SK-N-SH (cell line): ENCODE measurements at regions not wholly inside any gene's neighbourhood (a gene's known extent, or its start where the extent isn't known, plus 50 kb on each side); places are given as distances from the start of the nearest gene placed in this dataset.

Source experiments
- CTCF ChIA-PET: fragments of 300-600, 350-600 bp; formaldehyde crosslinking; extraction: SDS; loops from one replicate; lab custom pipeline; 2021; lab: Yijun Ruan, JAX
- POLR2A ChIA-PET: fragments of 350-600 bp; sonication (Branson Sonifier 250); formaldehyde crosslinking; extraction: SDS; loops from one replicate; lab custom pipeline; 2020; ENCODE audit warnings: antibody characterized with exemption, inconsistent platforms; lab: Yijun Ruan, JAX
- DNase-seq: peaks from one replicate; pipeline ENCODE4 v3.0.0; 2012
- H2AFZ ChIP-seq: fragments of 200-600 bp; sonication (generic); 2 replicates; pipeline ENCODE4 v1.8.1; 2016; ENCODE audit warnings: antibody characterized with exemption, mild to moderate bottlenecking, low read depth
- H3F3A ChIP-seq: fragments of 200-600 bp; sonication (generic); replicated peaks from 2 replicates; pipeline ENCODE3; 2016; ENCODE audit warnings: antibody characterized with exemption, mild to moderate bottlenecking; ENCODE audit not compliant: insufficient read depth
- H3K27ac ChIP-seq, 2 experiments: fragments of 200-500 bp in 1 of 2; fragments of 200-600 bp in 1 of 2; sonication (Bioruptor generic) in 1 of 2; sonication (generic), shearing (Covaris generic) in 1 of 2; 2 replicates each; pipeline versions ENCODE4 v1.5.1 to v1.6.1; 2014 to 2016; ENCODE audit warnings: low read depth in 2 of 2, inconsistent platforms in 1 of 2, low read length in 1 of 2, mild to moderate bottlenecking in 1 of 2, mixed read lengths in 1 of 2
- H3K27me3 ChIP-seq: fragments of 200-600 bp; sonication (generic), shearing (Covaris generic); 2 replicates; pipeline ENCODE4 v1.6.1; 2016; ENCODE audit warnings: mixed run types; ENCODE audit not compliant: insufficient read depth
- H3K36me3 ChIP-seq, 2 experiments: fragments of 200-500 bp in 1 of 2; fragments of 200-600 bp in 1 of 2; sonication (Bioruptor generic) in 1 of 2; sonication (generic) in 1 of 2; replicated peaks in 1 of 2; 2 replicates each; pipeline versions ENCODE3 to v1.5.1; 2014 to 2016; ENCODE audit warnings: low read length in 1 of 2, mild to moderate bottlenecking in 1 of 2; ENCODE audit not compliant: insufficient read depth in 2 of 2, control insufficient read depth in 1 of 2
- H3K4me1 ChIP-seq, 2 experiments: fragments of 200-500 bp in 1 of 2; fragments of 200-600 bp in 1 of 2; sonication (Bioruptor generic) in 1 of 2; sonication (generic), shearing (Covaris generic) in 1 of 2; 2 replicates each; pipeline versions ENCODE4 v1.5.1 to v1.6.1; 2014 to 2016; ENCODE audit warnings: low read depth in 1 of 2, low read length in 1 of 2, mixed run types in 1 of 2; ENCODE audit not compliant: insufficient read depth in 2 of 2, control insufficient read depth in 1 of 2
- H3K4me2 ChIP-seq: fragments of 200-600 bp; sonication (generic), shearing (Covaris generic); 2 replicates; pipeline ENCODE4 v1.6.1; 2017; ENCODE audit warnings: mixed run types
- H3K4me3 ChIP-seq, 2 experiments: fragments of 200-500 bp in 1 of 2; fragments of 200-600 bp in 1 of 2; sonication (Bioruptor generic) in 1 of 2; sonication (generic), shearing (Covaris generic) in 1 of 2; 2 replicates each; pipeline versions ENCODE4 v1.5.1 to v1.8.1; 2014 to 2016; ENCODE audit warnings: low read depth in 2 of 2, inconsistent platforms in 1 of 2, low read length in 1 of 2, mild to moderate bottlenecking in 1 of 2, mixed read lengths in 1 of 2, moderate library complexity in 1 of 2
- H3K79me2 ChIP-seq: fragments of 200-600 bp; sonication (generic); 2 replicates; pipeline ENCODE4 v1.8.1; 2017; ENCODE audit warnings: mild to moderate bottlenecking; ENCODE audit not compliant: insufficient read depth
- H3K9ac ChIP-seq: fragments of 200-600 bp; sonication (generic); 2 replicates; pipeline ENCODE4 v1.6.1; 2017; ENCODE audit warnings: mixed run types
- H3K9me2 ChIP-seq: fragments of 200-600 bp; sonication (generic); 2 replicates; pipeline ENCODE4 v1.6.1; 2017; ENCODE audit warnings: mixed run types
- H3K9me3 ChIP-seq: fragments of 200-600 bp; sonication (generic); 2 replicates; pipeline ENCODE4 v1.6.1; 2017; ENCODE audit warnings: mixed run types, mild to moderate bottlenecking, moderate library complexity
- H4K20me1 ChIP-seq: fragments of 200-600 bp; sonication (generic); 2 replicates; pipeline ENCODE4 v1.6.1; 2017; ENCODE audit warnings: mild to moderate bottlenecking, mixed run types; ENCODE audit not compliant: insufficient read depth
- EP300 ChIP-seq, 2 experiments: IDR thresholded peaks; 2 replicates each; pipeline versions ENCODE4 v1.4.0 to v1.6.1; 2012; ENCODE audit warnings: borderline replicate concordance in 1 of 2, low read depth in 1 of 2, low read length in 1 of 2
- FOSL2 ChIP-seq: IDR thresholded peaks from 2 replicates; pipeline ENCODE4 v1.4.0; 2012; ENCODE audit warnings: low read depth, mild to moderate bottlenecking, moderate library complexity, borderline replicate concordance
- GATA2 ChIP-seq: sonication (generic); formaldehyde crosslinking; IDR thresholded peaks from 2 replicates; pipeline ENCODE4 v1.5.0; 2020; ENCODE audit warnings: mild to moderate bottlenecking, missing genetic modification reagents
- JUND ChIP-seq: IDR thresholded peaks from 2 replicates; pipeline ENCODE4 v1.4.0; 2012
- MAX ChIP-seq: IDR thresholded peaks from 2 replicates; pipeline ENCODE4 v1.4.0; 2012; ENCODE audit warnings: low read depth
- POLR2AphosphoS5 ChIP-seq: IDR thresholded peaks from 2 replicates; pipeline ENCODE4 v1.6.1; 2012; ENCODE audit warnings: low read depth, low read length
- REST ChIP-seq: IDR thresholded peaks from 2 replicates; pipeline ENCODE4 v1.6.1; 2012; ENCODE audit warnings: mild to moderate bottlenecking, low read depth, low read length, moderate library complexity
- RXRA ChIP-seq: IDR thresholded peaks from 2 replicates; pipeline ENCODE4 v1.4.0; 2012; ENCODE audit warnings: low read depth, mild to moderate bottlenecking, borderline replicate concordance
- TAF1 ChIP-seq: IDR thresholded peaks from 2 replicates; pipeline ENCODE4 v1.6.1; 2012; ENCODE audit warnings: low read depth, mild to moderate bottlenecking, low read length, moderate library complexity, borderline replicate concordance
- ZBTB33 ChIP-seq: IDR thresholded peaks from 2 replicates; pipeline ENCODE4 v1.4.0; 2012; ENCODE audit warnings: low read depth, borderline replicate concordance
- WGBS: methylation state at CpG from one replicate; pipeline ENCODE4 v1.1.6; 2017; ENCODE audit warnings: low lambda C conversion rate; 5-methylcytosine and 5-hydroxymethylcytosine counted together

- Histone ChIP-seq H3K4me1 (no peaks in the 10 kb centered on the region), H3K27me3 (no peaks in the 10 kb centered on the region), H4K20me1 (no peaks in the 10 kb centered on the region), H2AFZ (no peak overlapping the region), H3F3A (no peaks in the 10 kb centered on the region), H3K9ac (no peak overlapping the region), H3K4me2 (no peak overlapping the region), H3K4me3 (no peak overlapping the region), H3K79me2 (no peaks in the 10 kb centered on the region), H3K9me3 (no peaks in the 10 kb centered on the region), H3K9me2 (no peaks in the 10 kb centered on the region), H3K36me3 (no peaks in the 10 kb centered on the region), H3K27ac (no peak overlapping the region)
- DNase-seq: no peak
- no peak for TF ChIP-seq FOSL2
- no peak for TF ChIP-seq ZBTB33
- no peak for TF ChIP-seq EP300 (IDR thresholded peaks at IDR 0.05; ENCODE audit: borderline replicate concordance in 1 of 2, low read depth in 1 of 2, low read length in 1 of 2)
- TF ChIP-seq GATA2: no peak
- TF ChIP-seq JUND: no peak
- TF ChIP-seq REST: no peak
- no peak for TF ChIP-seq POLR2AphosphoS5
- WGBS: 30% methylated on average over 4 of the region's 4 CpGs
- CTCF ChIA-PET: no interaction called here
- POLR2A ChIA-PET: no interaction called here
Measured at GRCh38 chr4:142913461-142914030, 67.4 kb upstream of the INPP4B start.

GRCh38 chr4:142917678-142918077 is 71.6 kb upstream of the INPP4B start:
- TF ChIP-seq MAX (no peak), RXRA (no peak), TAF1 (no peak)
- no peaks in the 10 kb centered on the region for H3K79me2 ChIP-seq
- no peaks in the 10 kb centered on the region for H3K9me2 ChIP-seq
- H4K20me1 ChIP-seq: no peaks in the 10 kb centered on the region
- H3K27me3 ChIP-seq: no peaks in the 10 kb centered on the region
- H3K4me1 ChIP-seq: no peaks in the 10 kb centered on the region
- whole genome bisulfite sequencing: 28% methylated on average over 4 of the region's 4 CpGs
- no peak overlapping the region for H3K4me2 ChIP-seq
- H2AFZ ChIP-seq: no peak overlapping the region
- H3K4me3 ChIP-seq: no peak overlapping the region
- no peaks in the 10 kb centered on the region for H3F3A ChIP-seq
- H3K27ac ChIP-seq: no peak overlapping the region
- no peaks in the 10 kb centered on the region for H3K9me3 ChIP-seq
- no peak for DNase-seq
- H3K9ac ChIP-seq: no peak overlapping the region
- POLR2A ChIA-PET: no interaction called here
- H3K36me3 ChIP-seq: no peaks in the 10 kb centered on the region
- CTCF ChIA-PET: interaction anchor here (1.1 kb wide), 1 partner anchor 23 kb away, joined by 3 read pairs; no protein-coding TSS in a partner anchor
